ENCODE measurements at regions not wholly inside any gene's neighbourhood (a gene's known extent, or its start where the extent isn't known, plus 50 kb on each side); places are given as distances from the start of the nearest gene placed in this dataset.

DNA sequence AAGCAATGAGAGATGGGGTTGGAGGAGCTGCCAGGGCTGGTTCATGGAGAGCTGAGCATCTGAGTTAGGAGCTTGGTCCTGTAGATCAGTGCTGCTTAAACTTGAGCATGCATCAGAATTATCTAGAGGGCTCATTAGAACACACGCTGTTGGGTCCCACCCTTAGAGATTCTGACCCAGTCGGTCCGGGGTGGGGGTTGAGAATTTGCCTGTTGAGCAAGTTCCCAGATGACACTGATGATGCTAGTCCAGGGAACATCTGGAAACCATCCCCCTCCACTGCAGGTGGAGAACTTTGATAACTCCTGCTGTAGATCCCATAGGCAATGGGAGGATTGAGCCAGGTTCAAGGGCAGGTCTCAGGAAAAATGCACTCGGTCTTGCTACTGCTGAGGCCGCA, 158.0 kb upstream of the KLF4 start:
- no peak for DNase-seq

DNA sequence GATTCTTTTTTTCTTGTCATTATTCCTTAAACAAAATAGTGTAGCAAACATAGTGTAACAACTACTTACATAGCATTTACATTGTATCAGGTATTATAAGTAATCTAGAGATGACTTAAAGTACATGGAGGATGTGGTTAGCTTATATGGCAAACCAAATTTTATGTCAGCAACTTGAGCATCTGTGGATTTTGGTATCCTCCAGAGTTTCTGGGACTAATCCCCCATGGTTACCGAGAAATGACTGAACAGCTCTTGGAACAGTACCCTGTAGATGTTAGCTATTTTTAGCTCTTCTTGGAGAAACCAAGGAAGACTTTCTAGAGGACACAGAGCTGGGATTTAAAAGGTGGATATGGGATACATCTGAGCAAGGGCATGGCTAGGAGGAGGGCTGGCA, 157.6 kb upstream of the KLF4 start:
- no peak for DNase-seq

DNA sequence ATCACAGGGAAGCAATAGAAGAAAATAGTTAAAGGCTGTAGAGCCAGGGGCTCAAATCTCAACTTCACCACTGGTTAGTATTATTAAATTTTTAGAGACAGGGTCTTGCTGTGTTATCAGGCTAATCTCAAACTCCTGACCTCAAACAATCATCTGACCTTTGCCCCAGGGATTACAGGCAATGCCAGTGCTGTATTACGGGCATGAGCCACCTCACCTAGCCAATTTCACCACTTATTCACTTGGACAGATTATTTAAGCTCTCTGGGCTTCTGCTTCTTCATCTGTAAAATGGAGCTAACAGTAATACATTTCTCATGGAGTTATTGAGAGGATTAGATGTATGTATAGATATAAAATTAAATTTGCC, 155.9 kb upstream of the KLF4 start:
- DNase-seq, result no peak

DNA sequence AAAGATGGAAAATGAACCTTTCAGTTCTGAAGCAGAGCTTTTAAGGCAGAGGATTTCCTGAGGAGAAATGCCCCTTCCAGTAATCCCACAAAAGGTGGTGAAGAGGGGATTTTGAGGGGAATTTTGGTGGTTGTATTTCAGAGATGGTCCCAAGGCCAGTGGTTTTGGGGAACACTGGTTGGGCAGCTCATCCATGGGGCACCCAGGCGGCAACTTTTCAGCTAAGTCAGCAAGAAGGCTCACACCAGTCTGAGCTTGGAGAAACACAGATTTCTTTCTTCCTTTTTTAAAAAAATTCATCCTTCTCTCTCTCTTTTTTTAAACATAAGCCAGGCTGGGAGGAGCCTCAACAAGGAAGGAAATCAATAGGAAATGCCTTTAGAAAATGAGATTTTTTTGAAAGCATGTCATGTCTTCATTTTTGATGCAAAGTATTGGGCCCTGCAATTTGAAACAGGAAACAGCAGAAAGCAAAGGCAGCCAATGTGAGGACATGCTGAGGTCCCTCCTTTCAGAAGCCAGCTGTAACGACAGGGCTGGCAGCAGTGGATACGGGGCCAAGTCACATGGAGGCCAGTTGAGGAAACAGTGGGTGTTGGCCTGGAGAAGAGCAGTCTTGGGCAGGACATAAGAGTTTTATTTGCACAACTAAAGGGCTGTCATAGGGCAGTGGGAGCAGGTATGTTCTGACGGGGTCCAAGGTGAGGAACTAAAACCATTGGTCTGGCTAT, 155.3 kb upstream of the KLF4 start:
- no peak for DNase-seq

DNA sequence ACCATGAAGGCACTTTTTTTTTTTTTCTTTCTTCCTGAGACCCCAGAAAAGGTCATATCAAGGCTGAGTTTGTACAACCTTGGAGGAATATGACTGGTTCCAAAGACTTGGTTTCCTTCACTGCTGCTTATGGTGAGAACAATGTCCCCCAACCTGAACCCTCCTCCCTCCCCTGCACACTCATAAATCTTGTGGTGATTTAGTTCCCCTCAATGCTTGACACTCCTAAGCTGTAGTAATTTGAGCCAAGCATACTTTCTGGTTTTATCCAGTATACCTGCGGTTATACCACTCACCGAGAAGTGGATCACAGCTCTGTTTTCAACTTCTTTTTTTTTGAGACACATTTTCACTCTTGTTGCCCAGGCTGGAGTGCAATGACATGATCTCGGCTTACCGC, 149.9 kb upstream of the KLF4 start:
- DNase-seq, result no peak

DNA sequence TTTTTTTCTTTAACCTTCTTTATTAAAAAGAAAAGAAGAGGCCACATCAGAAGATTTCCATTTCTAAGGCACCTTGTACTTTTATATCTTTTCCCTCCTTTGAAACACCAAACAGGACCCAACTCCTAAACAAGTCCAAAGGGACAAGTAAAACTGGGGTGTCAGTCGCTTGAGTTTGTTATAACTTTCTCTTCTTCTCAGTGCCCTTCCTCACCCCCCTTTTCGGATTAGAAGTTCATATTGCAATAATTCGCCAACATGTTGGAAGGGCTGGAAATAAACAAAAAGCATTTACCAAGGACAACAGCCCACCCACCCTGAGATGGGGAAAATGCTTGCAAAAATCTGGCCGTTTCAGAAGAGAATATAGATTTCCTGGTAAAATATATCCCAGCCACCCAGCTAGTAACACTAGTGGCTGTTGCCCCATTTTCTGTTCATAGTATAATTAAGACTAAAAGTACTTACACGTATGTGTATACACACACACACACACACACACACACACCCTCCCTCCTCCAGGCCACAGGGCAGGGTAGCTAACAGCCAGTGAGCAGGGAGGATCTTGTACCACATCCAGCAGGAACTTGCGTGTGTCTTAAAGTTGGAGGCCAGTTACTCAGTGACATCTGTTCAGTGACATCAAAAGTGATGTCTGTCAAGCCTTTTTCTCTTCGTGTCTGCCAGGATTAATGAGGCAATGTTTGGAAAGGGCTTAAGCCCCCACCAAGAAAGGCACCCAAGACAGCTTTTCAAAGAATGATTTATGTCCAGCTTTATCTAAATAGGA, 149.1 kb upstream of the KLF4 start:
- DNase-seq, result peak; percentile 21

DNA sequence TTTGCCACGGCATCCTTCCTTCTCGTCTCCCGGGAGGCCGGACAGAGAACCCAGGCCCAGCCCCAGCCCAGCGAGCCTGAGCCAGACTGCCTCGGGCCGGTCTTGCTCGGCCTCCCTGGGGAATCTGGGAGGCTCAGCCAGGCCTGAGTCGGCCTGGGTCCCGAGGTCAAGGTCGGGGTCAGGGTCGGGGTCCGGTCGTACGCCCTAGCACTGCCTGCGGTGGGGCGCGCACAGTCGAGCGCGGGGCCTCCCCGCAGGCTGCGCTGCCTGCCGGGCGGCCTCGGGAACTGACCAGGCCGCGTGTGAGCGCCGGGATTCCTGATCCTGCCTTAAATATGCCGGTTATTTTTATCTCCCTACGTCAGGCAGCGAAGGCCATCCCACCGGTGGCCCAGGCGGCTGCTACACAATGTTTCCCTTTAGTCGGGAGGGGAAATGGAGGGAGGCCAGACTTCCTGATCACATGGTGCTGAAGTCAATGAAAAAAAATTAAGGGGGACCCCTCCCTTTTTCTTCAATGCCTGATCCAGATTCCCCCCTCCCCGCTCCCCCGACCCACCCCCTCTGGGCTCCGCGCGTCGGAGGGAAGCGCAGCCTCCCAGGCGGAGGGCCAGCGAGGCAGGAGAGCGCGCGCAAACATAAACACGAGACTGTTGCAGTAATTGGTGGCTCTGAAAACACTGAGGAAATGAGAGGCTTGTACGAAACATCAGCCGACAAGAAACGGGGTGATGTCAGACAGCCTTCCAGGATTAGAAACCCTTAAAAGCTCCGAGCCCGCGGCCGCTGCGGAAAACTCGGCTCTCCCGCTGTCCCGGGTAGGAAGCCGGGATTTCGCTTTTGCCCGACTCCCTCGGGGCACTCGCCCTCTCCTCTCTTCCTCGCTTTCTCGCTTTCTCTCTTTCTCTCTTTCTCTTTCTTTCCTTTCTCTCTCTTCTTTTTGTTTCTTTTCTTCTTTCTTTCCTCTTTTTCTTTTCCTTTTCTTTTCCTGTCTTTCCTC, 148.2 kb upstream of the KLF4 start:
- DNase-seq, result peak; percentile 42

DNA sequence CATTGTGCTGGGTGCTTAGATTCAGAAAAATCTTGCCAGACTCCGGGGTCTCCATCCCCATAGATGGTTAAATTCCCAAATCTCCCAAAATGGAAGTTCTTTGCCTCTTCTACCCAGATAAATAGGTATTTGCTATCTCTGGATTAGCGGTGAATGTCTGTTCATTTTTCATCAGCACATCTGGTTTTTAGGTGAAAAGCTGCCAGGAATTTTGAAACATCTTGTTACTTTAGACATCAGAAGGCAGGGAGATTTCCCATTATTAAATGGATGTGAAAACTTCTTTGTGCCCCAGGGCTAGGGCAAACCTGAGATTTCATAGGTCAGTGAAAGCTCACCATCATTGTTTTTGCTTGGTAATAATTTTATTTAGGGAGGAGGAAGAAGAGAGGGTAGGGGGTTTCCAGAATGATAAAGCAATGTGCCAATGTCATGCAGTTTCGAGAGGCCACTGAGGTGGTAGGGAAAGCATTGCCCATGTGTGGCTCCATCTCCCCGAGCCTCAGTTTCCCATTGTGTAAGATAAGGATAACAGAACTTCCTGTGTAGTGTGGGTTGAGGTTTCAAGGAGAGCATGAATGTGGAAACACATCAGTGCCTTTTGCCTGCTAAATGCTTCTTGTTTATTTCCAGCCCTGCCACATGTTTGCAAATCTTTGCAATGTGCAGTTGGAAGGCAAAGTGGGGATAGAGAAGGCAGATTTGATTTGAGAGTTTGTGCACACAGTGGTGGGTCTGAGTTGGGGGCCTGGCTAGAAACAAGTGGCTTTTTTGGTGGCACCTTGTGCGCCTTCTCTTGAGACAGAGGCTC, 147.2 kb upstream of the KLF4 start:
- no peak for DNase-seq

DNA sequence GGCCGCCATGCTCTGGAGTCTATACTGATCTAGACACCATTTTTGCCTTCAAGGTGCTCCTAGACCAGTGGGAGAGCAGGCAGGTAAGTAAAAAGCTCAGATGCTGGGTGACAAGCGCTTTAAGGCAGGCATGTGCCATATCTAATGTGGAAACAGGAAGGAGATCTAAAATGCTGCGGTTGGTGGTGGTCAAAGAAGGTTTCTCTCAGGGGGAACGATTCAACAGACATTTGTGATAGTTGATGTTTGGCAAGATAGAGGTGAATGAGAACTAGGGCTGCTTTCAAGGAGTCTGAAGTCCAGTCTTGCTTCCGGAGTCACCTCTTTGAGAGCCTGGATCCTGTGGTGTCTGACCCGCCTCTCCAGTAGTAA, 146.2 kb upstream of the KLF4 start:
- no peak for DNase-seq

DNA sequence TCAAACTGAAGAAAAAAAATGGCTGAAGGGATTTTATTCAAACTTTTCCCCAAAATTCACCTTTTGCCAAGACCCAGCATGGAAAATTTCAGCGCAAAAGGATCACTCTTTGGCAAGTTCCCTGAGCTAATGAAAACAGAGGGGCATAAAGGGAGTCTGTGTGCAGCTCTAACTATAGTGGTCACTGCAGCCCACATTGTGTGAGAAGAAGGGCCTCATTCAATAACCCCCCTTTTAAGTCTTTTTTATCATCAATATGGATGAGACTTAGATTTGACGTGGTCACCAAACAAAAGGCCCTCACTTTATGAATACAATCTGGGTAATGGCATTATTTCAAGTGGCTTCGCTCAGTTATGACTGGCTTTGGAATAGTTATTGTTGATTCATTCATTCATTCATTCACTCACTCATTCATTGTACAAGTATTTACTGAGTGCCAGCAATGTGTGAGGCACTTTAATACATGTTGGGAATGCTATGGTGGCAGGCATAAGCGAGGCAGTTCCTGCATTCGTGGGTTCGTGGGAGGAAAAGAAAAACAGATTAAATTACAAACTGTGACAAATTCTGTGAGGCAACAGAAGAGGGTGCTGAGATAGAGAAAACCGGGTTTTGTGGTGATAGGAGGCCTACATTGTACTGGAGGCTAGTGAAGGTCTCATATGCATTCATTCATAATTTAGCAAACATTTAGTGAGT, 145.7 kb upstream of the KLF4 start:
- DNase-seq, result no peak

DNA sequence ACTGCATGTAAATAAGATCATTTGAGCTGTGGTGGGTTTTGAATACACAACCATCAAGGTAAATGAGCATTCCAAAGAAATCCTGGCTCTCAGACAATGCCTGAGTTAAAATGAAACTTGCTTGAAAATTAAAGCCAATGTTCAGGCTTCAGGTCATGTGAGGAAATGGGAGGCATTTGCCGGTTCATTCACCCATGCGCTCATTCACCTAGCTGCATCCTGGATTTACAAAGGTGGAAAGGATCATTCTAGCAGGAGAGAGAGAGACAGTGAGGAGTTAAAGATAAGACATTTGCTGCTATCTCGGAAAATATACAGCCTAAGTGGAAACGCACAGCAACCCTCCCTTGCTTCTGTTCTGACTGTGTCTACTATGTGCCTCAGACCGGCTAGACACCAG, 143.8 kb upstream of the KLF4 start:
- DNase-seq, result no peak

DNA sequence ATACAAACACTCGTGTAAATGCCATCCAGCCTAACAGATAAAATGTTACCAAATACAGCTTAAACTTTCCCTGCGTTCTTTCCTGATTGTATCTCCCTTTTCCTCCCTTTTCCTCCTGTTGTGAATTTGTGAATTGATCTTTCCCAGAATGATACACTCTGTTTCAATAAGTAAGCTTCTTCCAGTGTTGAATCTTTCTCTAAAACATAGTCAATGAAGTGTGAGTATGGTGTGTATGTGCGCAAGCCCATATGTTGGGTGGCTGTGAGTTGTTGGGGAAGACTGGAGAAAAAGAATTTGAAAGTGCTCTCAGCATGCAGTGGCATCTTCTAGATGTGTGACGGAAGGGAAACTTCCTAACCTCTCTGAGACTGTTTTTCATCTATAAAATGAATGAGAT, 143.1 kb upstream of the KLF4 start:
- no peak for DNase-seq

DNA sequence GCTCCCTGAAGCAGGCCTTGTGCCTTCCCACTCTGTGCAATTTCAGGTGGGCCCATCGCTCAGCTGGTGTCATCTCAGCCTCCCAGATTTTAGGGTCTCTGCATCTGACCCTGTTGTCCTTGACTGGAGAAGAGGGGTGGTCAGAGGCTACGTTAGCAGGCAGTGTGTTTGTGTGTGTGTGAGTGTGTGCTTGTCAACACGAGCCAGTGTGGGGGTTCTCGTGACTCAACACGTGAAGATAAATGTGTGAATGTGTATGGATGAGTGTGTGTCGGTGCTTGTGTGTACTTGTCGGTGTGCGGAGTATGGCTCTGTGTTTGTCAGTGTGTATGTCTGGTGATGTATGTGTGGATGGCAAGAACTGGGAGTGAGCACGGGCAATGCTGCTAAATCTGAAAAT, 142.6 kb upstream of the KLF4 start:
- no peak for DNase-seq

DNA sequence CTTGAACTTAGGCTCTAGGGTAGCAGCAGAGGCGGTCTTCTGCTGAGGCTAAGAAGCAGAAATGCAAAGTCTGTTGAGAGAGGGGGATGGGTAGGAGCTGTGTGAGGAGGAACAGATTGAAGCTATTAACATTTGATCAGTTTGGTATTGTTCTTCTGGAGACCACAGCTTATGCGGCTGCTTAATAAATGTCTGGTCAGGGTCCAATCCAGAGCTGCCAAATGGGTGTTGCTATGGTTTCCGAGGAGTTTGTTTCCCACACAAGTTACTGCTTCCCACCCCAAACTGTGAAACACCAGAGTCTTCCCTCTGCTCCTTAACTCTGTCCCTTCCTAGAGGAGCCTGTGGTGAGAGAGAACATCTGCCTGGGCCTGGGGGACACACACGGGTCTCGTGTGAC, 142.2 kb upstream of the KLF4 start:
- DNase-seq, result no peak

DNA sequence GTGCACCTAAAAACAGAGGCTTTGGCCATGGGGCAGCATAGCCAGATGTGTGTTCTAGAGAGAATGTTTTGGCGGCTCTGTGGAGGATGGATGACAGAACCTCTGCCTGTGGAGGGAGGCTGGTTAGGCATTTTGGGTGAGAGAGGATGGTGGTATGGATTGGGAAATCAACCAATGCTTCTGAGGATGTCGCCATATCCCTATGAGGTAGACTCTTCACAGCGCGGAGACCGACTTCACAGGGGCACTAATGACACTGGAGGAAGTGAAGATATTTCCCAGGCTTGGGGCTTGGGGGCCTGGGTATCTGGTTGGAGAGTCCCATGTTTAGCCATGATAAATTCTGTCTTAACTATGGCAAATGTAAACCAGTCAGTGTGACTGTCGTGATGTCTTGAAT, 140.6 kb upstream of the KLF4 start:
- no peak for DNase-seq

DNA sequence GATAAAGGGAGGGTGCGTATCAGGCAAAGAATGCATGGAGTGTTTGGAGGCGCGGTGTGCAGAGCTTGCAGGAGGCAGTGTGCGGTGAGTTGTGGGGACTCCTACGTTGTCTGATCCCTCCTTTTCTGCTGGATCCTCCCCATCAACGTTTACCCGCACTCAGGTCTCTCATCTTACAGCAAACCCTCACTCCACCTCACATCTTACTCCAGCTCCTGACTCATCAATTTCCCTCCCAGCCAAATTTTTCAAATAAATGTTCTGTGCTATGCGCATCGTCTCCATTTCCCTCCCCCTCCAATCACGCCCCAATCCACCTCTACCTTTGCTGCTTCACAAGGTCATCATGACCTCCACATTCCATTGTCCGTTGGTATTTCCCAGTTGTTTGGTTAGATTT, 138.9 kb upstream of the KLF4 start:
- no peak for DNase-seq

DNA sequence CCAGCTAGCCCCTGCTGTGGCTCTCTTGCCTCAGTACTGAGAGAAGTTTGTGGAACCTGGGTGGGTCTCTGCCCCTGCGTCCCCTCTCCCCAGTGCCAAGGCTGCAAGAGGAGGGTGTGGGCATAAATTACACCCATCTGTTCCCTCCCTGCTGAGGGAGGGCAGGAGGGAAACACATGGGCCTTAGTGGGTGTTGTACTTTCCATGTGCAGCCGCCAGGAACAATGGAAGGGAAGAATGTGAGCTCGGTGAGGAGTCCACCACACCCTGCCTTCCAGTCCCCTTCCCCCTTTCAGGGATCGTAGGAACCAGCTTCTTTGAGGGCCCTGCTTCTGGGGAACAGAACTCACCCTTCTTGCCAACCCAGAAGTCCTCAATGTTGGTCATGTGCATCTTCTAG, 138.2 kb upstream of the KLF4 start:
- DNase-seq, result no peak

DNA sequence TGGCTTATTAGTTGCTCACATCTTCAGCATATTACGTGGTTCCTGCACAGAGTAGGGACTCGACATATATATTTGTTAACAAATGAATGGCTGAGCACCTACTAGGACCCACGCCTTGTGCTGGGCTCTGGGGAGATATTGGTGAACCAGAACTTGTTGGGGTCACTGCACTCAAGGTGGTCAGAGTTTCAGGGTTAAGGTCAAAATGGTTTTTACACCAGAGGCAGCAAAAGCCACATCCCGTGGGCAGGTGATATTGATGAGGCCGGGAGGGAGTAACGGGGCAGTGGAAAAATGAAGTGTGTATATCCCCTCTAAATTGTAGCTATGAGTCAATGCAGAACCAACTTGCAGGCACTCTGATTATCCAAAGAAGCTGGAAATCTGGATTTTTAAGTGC, 136.5 kb upstream of the KLF4 start:
- DNase-seq, result no peak

DNA sequence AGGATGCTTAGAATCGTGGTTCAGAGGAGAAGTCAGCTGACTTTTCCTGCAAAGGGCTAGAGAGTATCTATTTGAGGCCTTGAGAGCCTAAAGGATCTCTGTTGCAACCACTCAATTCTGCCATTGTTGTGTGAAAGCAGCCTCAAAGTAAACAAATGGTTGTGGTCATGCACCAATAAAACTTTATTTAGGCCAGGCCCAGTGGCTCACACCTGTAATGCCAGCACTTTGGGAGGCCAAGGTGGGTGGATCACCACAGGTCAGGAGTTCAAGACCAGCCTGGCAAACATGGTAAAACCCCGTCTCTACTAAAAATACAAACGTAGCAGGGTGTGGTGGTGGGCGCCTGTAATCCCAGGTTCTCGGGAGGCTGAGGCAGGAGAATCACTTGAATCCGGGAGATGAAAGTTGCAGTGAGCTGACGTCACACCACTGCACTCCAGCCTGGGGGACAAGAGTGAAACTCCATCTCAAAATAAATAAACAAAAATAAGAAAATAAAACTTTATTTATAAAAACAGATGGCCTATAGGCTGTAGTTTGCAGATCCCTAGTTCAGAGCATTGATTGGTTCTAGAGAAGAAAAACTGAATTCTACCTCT, 135.9 kb upstream of the KLF4 start:
- DNase-seq, result no peak

DNA sequence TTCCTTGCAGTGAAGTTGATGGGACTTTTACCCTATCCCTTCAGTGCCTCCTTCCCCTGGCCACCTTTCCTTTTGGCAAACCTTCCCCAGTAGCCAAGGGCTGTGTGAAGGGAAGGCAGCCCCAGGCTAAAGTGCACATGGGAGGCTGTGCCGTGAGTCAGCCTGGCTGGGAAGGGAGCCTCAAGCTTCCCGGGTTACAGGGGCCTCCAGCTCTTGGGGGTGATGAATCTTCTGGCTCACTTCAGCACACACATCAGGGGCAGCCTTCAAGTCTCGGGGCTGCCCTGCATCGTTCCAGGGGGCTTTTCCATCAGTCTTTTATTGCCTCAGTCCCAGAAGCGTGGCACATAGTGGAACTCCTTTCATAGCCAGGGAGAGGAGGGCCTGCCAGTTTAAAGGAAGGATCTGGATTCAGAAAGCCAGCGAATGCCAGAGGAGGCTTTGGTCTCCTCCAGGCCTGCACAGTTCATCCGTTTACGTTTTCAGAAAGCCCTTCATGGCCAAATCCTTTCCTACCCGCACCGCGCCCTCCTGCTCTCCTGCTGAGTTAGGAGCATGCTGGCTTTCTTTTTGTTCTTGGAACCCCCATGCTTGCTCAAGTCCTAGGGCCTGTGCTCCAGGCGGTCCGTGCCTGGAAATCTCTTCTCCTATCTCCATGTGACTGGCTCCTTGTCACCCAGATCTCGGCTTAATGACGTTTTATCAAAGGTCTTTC, 134.8 kb upstream of the KLF4 start:
- DNase-seq, result no peak

DNA sequence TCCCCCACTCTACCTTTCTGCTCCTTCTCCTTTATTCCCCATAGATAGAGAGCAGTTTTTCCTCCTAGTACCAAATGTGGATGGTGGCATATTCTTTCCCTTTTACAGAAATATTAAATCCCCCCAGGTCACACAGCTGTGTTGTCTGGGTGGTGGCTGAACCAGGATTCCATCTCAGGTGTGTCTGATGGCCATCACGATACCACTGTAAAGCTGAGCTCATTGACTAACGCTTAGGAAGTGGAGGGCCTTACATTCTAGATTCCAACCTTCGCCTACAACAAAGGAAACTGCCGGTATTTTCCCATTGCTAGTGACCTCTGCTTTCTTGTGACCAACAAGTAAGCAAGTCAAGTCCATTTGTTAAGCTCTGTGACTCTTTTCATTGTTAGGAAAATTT, 131.9 kb upstream of the KLF4 start:
- no peak for DNase-seq

Data from CD4-positive, alpha-beta T cell treated with Interleukin-21 for 1 hour (primary cell).